Mesenchymal stem cell (in vitro differentiated cells and primary cell): ENCODE measurements at regions not wholly inside any gene's neighbourhood (a gene's known extent, or its start where the extent isn't known, plus 50 kb on each side); places are given as distances from the start of the nearest gene placed in this dataset.

Experiments used
- DNase-seq: peaks from one replicate; pipeline ENCODE4 v3.0.0-alpha.2; 2013
- H2AFZ ChIP-seq: one replicate; pipeline ENCODE4 v1.6.1; 2013; ENCODE audit warnings: low read depth, mild to moderate bottlenecking, control low read depth, inconsistent platforms, low read length, moderate library complexity
- H2AK5ac ChIP-seq: 2 replicates; pipeline ENCODE4 v1.6.1; 2013; ENCODE audit warnings: low read length, moderate library complexity, mild to moderate bottlenecking, inconsistent platforms; ENCODE audit not compliant: severe bottlenecking
- H2BK120ac ChIP-seq: one replicate; pipeline ENCODE4 v1.6.1; 2013; ENCODE audit warnings: low read depth, mild to moderate bottlenecking, inconsistent platforms, low read length, moderate library complexity
- H2BK12ac ChIP-seq, 2 experiments: one replicate each; pipeline ENCODE4 v1.6.1; 2013; ENCODE audit warnings: inconsistent platforms in 2 of 2, low read length in 2 of 2, mild to moderate bottlenecking in 2 of 2, moderate library complexity in 2 of 2, control low read depth in 1 of 2
- H2BK15ac ChIP-seq: one replicate; pipeline ENCODE4 v1.6.1; 2013; ENCODE audit warnings: mild to moderate bottlenecking, low read depth, inconsistent platforms; ENCODE audit not compliant: poor library complexity, severe bottlenecking
- H2BK5ac ChIP-seq: 2 replicates; pipeline ENCODE4 v1.6.1; 2013; ENCODE audit warnings: low read depth, mild to moderate bottlenecking, low read length, control low read depth, inconsistent platforms; ENCODE audit not compliant: poor library complexity, severe bottlenecking
- H3K14ac ChIP-seq, 2 experiments: one replicate each; pipeline ENCODE4 v1.6.1; 2013; ENCODE audit warnings: inconsistent platforms in 2 of 2, low read length in 2 of 2, control low read depth in 1 of 2, mild to moderate bottlenecking in 1 of 2, moderate library complexity in 1 of 2
- H3K18ac ChIP-seq, 2 experiments: one replicate each; pipeline ENCODE4 v1.6.1; 2013; ENCODE audit warnings: inconsistent platforms in 2 of 2, low read length in 2 of 2, control low read depth in 1 of 2, low read depth in 1 of 2, mild to moderate bottlenecking in 1 of 2
- H3K23ac ChIP-seq, 2 experiments: one replicate each; pipeline ENCODE4 v1.6.1; 2013; ENCODE audit warnings: inconsistent platforms in 2 of 2, low read length in 2 of 2, mild to moderate bottlenecking in 2 of 2, moderate library complexity in 2 of 2, control low read depth in 1 of 2
- H3K27ac ChIP-seq: 2 replicates; pipeline ENCODE4 v1.5.1; 2013; ENCODE audit warnings: mild to moderate bottlenecking, moderate library complexity, low read length, control low read depth, inconsistent platforms; ENCODE audit not compliant: poor library complexity, severe bottlenecking
- H3K27me3 ChIP-seq, 2 experiments: 2 replicates each; pipeline versions ENCODE4 v1.6.1 to v1.7.0; 2013; ENCODE audit warnings: low read length in 2 of 2, mild to moderate bottlenecking in 2 of 2, moderate library complexity in 2 of 2, control low read depth in 1 of 2, inconsistent platforms in 1 of 2; ENCODE audit not compliant: control insufficient read depth in 1 of 2, insufficient read depth in 1 of 2
- H3K36me3 ChIP-seq, 2 experiments: 2 replicates each; pipeline versions ENCODE4 v1.6.1 to v1.7.0; 2013; ENCODE audit warnings: low read length in 2 of 2, control low read depth in 1 of 2, inconsistent platforms in 1 of 2, low read depth in 1 of 2, mild to moderate bottlenecking in 1 of 2; ENCODE audit not compliant: insufficient read depth in 2 of 2, control insufficient read depth in 1 of 2
- H3K4ac ChIP-seq, 2 experiments: one replicate each; pipeline ENCODE4 v1.6.1; 2013; ENCODE audit warnings: inconsistent platforms in 2 of 2, low read length in 2 of 2, mild to moderate bottlenecking in 2 of 2, moderate library complexity in 2 of 2, control low read depth in 1 of 2, low read depth in 1 of 2
- H3K4me1 ChIP-seq: 2 replicates; pipeline ENCODE4 v1.6.1; 2013; ENCODE audit warnings: low read depth, low read length, control low read depth; ENCODE audit not compliant: control insufficient read depth, insufficient read depth
- H3K4me2 ChIP-seq: 2 replicates; pipeline ENCODE4 v1.6.1; 2013; ENCODE audit warnings: low read length, mild to moderate bottlenecking, inconsistent platforms; ENCODE audit not compliant: poor library complexity, severe bottlenecking
- H3K4me3 ChIP-seq, 2 experiments: 2 replicates each; pipeline versions ENCODE4 v1.5.1 to v1.7.0; 2013; ENCODE audit warnings: low read length in 2 of 2, mild to moderate bottlenecking in 2 of 2, control low read depth in 1 of 2, low read depth in 1 of 2; ENCODE audit not compliant: insufficient read depth in 1 of 2
- H3K79me1 ChIP-seq: replicated peaks from 2 replicates; pipeline ENCODE4 v1.6.1; 2013; ENCODE audit warnings: mild to moderate bottlenecking, control low read depth, low read length, inconsistent platforms; ENCODE audit not compliant: poor library complexity, severe bottlenecking
- H3K9ac ChIP-seq: 2 replicates; pipeline ENCODE4 v1.7.0; 2013; ENCODE audit warnings: mild to moderate bottlenecking, low read length, moderate library complexity
- H3K9me3 ChIP-seq: 2 replicates; pipeline ENCODE4 v1.7.0; 2013; ENCODE audit warnings: mild to moderate bottlenecking, low read length; ENCODE audit not compliant: control insufficient read depth
- H4K8ac ChIP-seq: one replicate; pipeline ENCODE4 v1.6.1; 2013; ENCODE audit warnings: inconsistent platforms, mild to moderate bottlenecking, low read length, moderate library complexity
- H4K91ac ChIP-seq: one replicate; pipeline ENCODE4 v1.6.1; 2013; ENCODE audit warnings: mild to moderate bottlenecking, low read length, inconsistent platforms
- WGBS: methylation state at CpG from one replicate; pipeline ENCODE4 v1.1.7; 2013; ENCODE audit warnings: mixed read lengths; 5-methylcytosine and 5-hydroxymethylcytosine counted together

DNA sequence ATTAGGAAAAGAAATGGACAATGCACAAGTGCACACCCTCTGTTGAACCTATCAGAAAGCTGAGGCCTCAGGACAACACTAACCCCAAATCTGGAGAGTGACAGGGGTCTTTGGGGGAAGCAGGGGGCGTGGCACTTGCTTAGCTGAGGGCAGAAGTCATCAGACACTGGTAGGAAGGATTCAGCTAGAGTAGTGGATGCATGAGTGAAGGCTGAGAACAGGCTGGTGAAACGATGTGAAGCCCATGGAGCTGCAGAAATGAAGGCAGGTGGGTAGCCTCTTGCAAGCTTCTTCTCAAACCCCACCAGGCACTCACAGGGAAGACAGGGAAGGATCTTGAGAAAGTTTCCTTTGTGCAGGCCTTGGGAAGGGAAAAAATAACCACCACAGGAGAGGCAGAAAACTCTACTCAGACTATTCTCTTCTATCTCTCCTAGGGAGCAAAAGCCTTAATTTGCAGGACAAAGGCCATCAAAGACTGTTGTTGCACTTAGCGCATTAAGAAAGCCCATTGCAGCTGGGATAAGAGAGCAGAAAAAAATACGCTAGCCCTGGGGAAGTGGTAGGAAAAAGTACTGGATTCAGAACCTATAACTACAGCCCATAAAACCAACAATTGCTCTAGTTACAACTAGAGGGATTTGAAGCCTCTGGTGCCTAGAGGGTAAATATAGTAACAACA lies 193.3 kb upstream of the ZNF536 start:
- Histone ChIP-seq H4K91ac (no peak overlapping the region), H2BK15ac (no peak overlapping the region), H3K9me3 (peaks cover 33% of the 10 kb centered on the region), H2BK120ac (no peak overlapping the region), H3K23ac (no peak overlapping the region), H2AK5ac (no peak overlapping the region), H3K27me3 (no peaks in the 10 kb centered on the region), H3K14ac (no peak overlapping the region), H3K4me3 (no peak overlapping the region), H2BK5ac (no peak overlapping the region), H3K4me1 (no peaks in the 10 kb centered on the region), H3K4ac (no peak overlapping the region), H3K18ac (no peak overlapping the region), H2AFZ (no peak overlapping the region), H3K79me1 (no peaks in the 10 kb centered on the region), H3K36me3 (no peaks in the 10 kb centered on the region), H3K9ac (no peak overlapping the region), H4K8ac (no peak overlapping the region), H2BK12ac (no peak overlapping the region), H3K27ac (no peak overlapping the region), H3K4me2 (no peak overlapping the region)
- no peak for DNase-seq
- 0% methylated on average over 1 of the region's 4 CpGs for WGBS

DNA sequence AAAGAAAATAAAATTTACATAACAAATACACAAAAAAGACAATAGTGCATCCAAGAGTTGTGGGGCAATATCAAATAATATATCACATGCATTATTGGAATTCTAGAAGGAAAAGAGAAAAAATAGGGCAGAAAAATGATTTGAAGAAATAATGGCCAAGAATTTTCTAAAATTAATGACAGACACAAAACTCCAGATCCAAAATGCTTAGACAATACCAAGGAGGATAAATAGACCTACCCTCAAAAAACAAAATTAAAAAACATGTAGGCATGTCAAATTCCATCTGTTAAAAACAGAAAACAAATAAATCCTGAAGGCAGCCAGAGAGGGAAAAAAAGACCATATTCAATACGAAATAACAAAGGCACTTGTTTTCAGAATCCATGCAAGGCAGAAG lies 191.5 kb upstream of the ZNF536 start:
- H2AFZ ChIP-seq = no peak overlapping the region
- no peak overlapping the region for H2AK5ac ChIP-seq
- H3K23ac ChIP-seq = no peak overlapping the region
- no peak overlapping the region for H2BK5ac ChIP-seq
- H3K4me1 ChIP-seq = no peaks in the 10 kb centered on the region
- no CpG with 5 or more reads among the region's 1 CpG for WGBS
- no peak overlapping the region for H4K91ac ChIP-seq
- H3K9me3 ChIP-seq = peaks cover 37% of the 10 kb centered on the region
- H3K27me3 ChIP-seq = no peaks in the 10 kb centered on the region
- H3K36me3 ChIP-seq = no peaks in the 10 kb centered on the region
- H3K4me3 ChIP-seq = no peak overlapping the region
- no peak overlapping the region for H2BK15ac ChIP-seq
- H3K4me2 ChIP-seq = no peak overlapping the region
- H2BK120ac ChIP-seq = no peak overlapping the region
- no peak overlapping the region for H3K4ac ChIP-seq
- H3K79me1 ChIP-seq = no peaks in the 10 kb centered on the region
- no peak overlapping the region for H2BK12ac ChIP-seq
- H3K9ac ChIP-seq = no peak overlapping the region
- no peak overlapping the region for H4K8ac ChIP-seq
- no peak overlapping the region for H3K27ac ChIP-seq
- no peak overlapping the region for H3K14ac ChIP-seq
- DNase-seq = no peak
- H3K18ac ChIP-seq = no peak overlapping the region

DNA sequence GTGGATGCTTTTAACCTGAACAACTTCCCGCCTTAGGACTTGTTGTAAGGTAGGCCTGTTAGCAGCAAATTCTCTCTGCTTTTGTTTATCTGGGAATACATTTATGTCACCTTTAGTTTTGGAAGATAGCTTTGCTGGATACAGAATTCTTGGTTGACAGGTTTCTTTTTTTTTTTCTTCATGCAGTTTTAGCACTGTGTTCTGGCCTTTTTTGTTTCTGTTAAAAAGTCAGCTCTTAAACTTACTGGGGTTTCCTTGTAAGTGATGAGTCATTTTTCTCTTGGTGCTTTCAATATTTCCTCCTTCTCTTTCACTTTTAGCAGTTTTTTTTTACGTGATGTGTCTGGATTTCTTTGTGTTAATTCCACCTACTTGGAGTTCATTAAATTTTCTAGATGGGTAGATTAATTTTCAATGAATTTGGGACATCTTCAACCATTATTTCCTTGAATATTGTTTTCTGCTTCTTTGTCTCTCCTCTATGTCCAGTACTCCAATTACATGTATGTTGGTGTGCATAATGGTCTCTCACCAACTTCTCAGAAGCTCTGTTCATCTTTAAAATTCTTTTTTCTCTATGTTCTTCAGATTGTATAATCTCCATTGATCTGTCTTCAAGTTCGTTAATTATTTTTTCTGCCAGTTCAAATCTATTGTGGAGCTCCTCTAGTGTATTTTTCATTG lies 188.2 kb upstream of the ZNF536 start:
- no peak overlapping the region for H2AK5ac ChIP-seq
- no peak overlapping the region for H2BK5ac ChIP-seq
- no peak overlapping the region for H3K4me2 ChIP-seq
- H3K23ac ChIP-seq = no peak overlapping the region
- no peak overlapping the region for H3K18ac ChIP-seq
- no peak overlapping the region for H4K8ac ChIP-seq
- H3K4me1 ChIP-seq = no peaks in the 10 kb centered on the region
- H3K9ac ChIP-seq = no peak overlapping the region
- H3K14ac ChIP-seq = no peak overlapping the region
- no peak overlapping the region for H2BK12ac ChIP-seq
- H2AFZ ChIP-seq = no peak overlapping the region
- H3K27ac ChIP-seq = no peak overlapping the region
- H2BK15ac ChIP-seq = no peak overlapping the region
- 64% methylated on average over 1 of the region's 3 CpGs for WGBS
- no peak overlapping the region for H4K91ac ChIP-seq
- no peaks in the 10 kb centered on the region for H3K79me1 ChIP-seq
- H3K27me3 ChIP-seq = no peaks in the 10 kb centered on the region
- no peak for DNase-seq
- no peak overlapping the region for H2BK120ac ChIP-seq
- no peak overlapping the region for H3K4ac ChIP-seq
- H3K36me3 ChIP-seq = no peaks in the 10 kb centered on the region
- H3K4me3 ChIP-seq = no peak overlapping the region
- peaks cover 36% of the 10 kb centered on the region for H3K9me3 ChIP-seq

DNA sequence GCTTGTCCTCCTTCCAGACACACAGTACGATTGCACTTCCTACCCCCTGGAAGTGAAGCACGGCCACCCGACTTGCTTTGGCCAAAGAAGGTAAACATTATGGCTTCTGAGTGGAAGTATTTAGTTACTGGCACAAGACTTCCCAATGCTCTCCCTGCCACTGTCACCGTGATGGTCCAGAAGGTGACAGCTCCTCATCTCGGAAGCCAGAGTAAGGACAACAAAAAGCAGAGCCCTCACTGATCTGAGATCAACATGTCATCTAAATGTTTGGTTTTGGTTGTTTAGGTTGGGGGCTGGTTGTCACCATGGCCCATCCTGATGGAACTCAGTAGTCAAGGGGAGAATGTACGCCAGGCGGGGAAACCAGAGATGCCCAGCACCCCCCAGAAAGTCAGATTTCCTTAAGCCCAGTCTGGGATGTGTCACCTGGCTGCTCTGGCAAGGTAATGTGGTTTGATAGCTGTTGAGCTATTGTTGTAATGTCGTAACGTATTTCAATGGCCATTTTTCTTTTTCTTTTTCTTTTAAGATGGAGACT lies 170.1 kb upstream of the ZNF536 start:
- no peaks in the 10 kb centered on the region for H3K79me1 ChIP-seq
- no peak overlapping the region for H2BK15ac ChIP-seq
- H3K4me1 ChIP-seq = no peaks in the 10 kb centered on the region
- no peak overlapping the region for H3K9ac ChIP-seq
- DNase-seq = no peak
- no peak overlapping the region for H3K4me3 ChIP-seq
- H3K4ac ChIP-seq = no peak overlapping the region
- H3K23ac ChIP-seq = no peak overlapping the region
- no peak overlapping the region for H4K91ac ChIP-seq
- WGBS = 82% methylated on average over 9 of the region's 9 CpGs
- H3K9me3 ChIP-seq = peaks cover 8% of the 10 kb centered on the region
- no peak overlapping the region for H2BK120ac ChIP-seq
- H3K27ac ChIP-seq = no peak overlapping the region
- no peak overlapping the region for H3K4me2 ChIP-seq
- H2BK5ac ChIP-seq = no peak overlapping the region
- no peak overlapping the region for H2BK12ac ChIP-seq
- H3K14ac ChIP-seq = no peak overlapping the region
- H3K27me3 ChIP-seq = no peaks in the 10 kb centered on the region
- no peak overlapping the region for H4K8ac ChIP-seq
- no peaks in the 10 kb centered on the region for H3K36me3 ChIP-seq
- no peak overlapping the region for H3K18ac ChIP-seq
- H2AK5ac ChIP-seq = no peak overlapping the region
- no peak overlapping the region for H2AFZ ChIP-seq
